IPS DF 4.7 (cell line): ENCODE measurements at regions not wholly inside any gene's neighbourhood (a gene's known extent, or its start where the extent isn't known, plus 50 kb on each side); places are given as distances from the start of the nearest gene placed in this dataset.

ENCODE experiments used
- DNase-seq: peaks from one replicate; pipeline ENCODE4 v3.0.0-alpha.2; 2013; ENCODE audit warnings: low spot score; ENCODE audit errors: extremely low read depth

- no peak for DNase-seq
Measured at GRCh38 chr3:72347819-72348319, 500.4 kb downstream of the SHQ1 start.

GRCh38 chr3:72346526-72346926 lies 501.7 kb downstream of the SHQ1 start:
- DNase-seq: no peak

- no peak for DNase-seq
Measured at GRCh38 chr3:72345980-72346379, 502.3 kb downstream of the SHQ1 start.

- DNase-seq: no peak
Measured at GRCh38 chr3:72345237-72345878, 502.9 kb downstream of the SHQ1 start.

GRCh38 chr3:72344647-72345046 lies 503.6 kb downstream of the SHQ1 start:
- DNase-seq: no peak

- no peak for DNase-seq
Measured at GRCh38 chr3:72344236-72344635, 504.0 kb downstream of the SHQ1 start.

- no peak for DNase-seq
Measured at GRCh38 chr3:72343078-72343477, 505.2 kb downstream of the SHQ1 start.

- DNase-seq: no peak
Measured at GRCh38 chr3:72342450-72342849, 505.8 kb downstream of the SHQ1 start.

GRCh38 chr3:72341920-72342319 lies 506.3 kb downstream of the SHQ1 start:
- DNase-seq: no peak

GRCh38 chr3:72341380-72341770 lies 506.9 kb downstream of the SHQ1 start:
- DNase-seq: no peak

GRCh38 chr3:72340476-72341379 lies 507.5 kb downstream of the SHQ1 start:
- DNase-seq: no peak

GRCh38 chr3:72340056-72340455 lies 508.2 kb downstream of the SHQ1 start:
- DNase-seq: no peak

GRCh38 chr3:72339670-72340030 lies 508.6 kb downstream of the SHQ1 start:
- DNase-seq: no peak

- DNase-seq: no peak
Measured at GRCh38 chr3:72338942-72339669, 509.1 kb downstream of the SHQ1 start.

- DNase-seq: no peak
Measured at GRCh38 chr3:72338082-72338941, 509.9 kb downstream of the SHQ1 start.

- DNase-seq: no peak
Measured at GRCh38 chr3:72337480-72337855, 510.8 kb downstream of the SHQ1 start.

- DNase-seq: no peak
Measured at GRCh38 chr3:72336821-72337479, 511.3 kb downstream of the SHQ1 start.

- DNase-seq: no peak
Measured at GRCh38 chr3:72336114-72336651, 512.1 kb downstream of the SHQ1 start.

GRCh38 chr3:72335458-72336095 lies 512.7 kb downstream of the SHQ1 start:
- DNase-seq: no peak
